GM23338 (cell line): ENCODE measurements at regions not wholly inside any gene's neighbourhood (a gene's known extent, or its start where the extent isn't known, plus 50 kb on each side); places are given as distances from the start of the nearest gene placed in this dataset.

Experiments
- ATAC-seq: fragments of 200-7000 bp; cut with Tn5 transposase; 3 replicates; pipeline ENCODE4 v1.9.1; 2020
- DNase-seq: peaks from one replicate; pipeline ENCODE4 v3.0.0-alpha.2; 2015; ENCODE audit warnings: low spot score
- H2AFZ ChIP-seq: fragments of 200-600 bp; sonication (generic); 2 replicates; pipeline ENCODE4 v1.8.0; 2016; ENCODE audit warnings: antibody characterized with exemption, mild to moderate bottlenecking, moderate library complexity
- H3F3A ChIP-seq: fragments of 200-600 bp; sonication (generic); replicated peaks from 2 replicates; pipeline ENCODE4 v1.8.0; 2017; ENCODE audit warnings: antibody characterized with exemption, mixed run types, low read depth
- H3K27ac ChIP-seq: fragments of 200-600 bp; sonication (generic); 2 replicates; pipeline ENCODE4 v1.6.1; 2016; ENCODE audit warnings: low read depth
- H3K27me3 ChIP-seq: fragments of 200-600 bp; sonication (generic); 2 replicates; pipeline ENCODE4 v1.8.0; 2016; ENCODE audit warnings: mild to moderate bottlenecking, mixed run types, moderate library complexity; ENCODE audit not compliant: insufficient read depth
- H3K36me3 ChIP-seq: fragments of 200-600 bp; sonication (generic); 2 replicates; pipeline ENCODE4 v1.8.0; 2016; ENCODE audit warnings: mild to moderate bottlenecking; ENCODE audit not compliant: insufficient read depth
- H3K4me1 ChIP-seq: fragments of 200-600 bp; sonication (generic); 2 replicates; pipeline ENCODE4 v1.8.0; 2016; ENCODE audit warnings: mild to moderate bottlenecking, moderate library complexity; ENCODE audit not compliant: insufficient read depth
- H3K4me2 ChIP-seq: fragments of 200-600 bp; sonication (generic); 2 replicates; pipeline ENCODE4 v1.7.1; 2017; ENCODE audit warnings: mixed run types
- H3K4me3 ChIP-seq: fragments of 200-600 bp; sonication (generic); 2 replicates; pipeline ENCODE4 v1.6.1; 2016; ENCODE audit warnings: mixed run types
- H3K79me2 ChIP-seq: fragments of 200-600 bp; sonication (generic); replicated peaks from 2 replicates; pipeline ENCODE4 v1.8.0; 2017; ENCODE audit warnings: mild to moderate bottlenecking; ENCODE audit not compliant: insufficient read depth
- H3K9me2 ChIP-seq: fragments of 200-600 bp; sonication (generic); 2 replicates; pipeline ENCODE4 v1.8.0; 2017; ENCODE audit not compliant: insufficient read depth
- H4K20me1 ChIP-seq: fragments of 200-600 bp; sonication (generic); replicated peaks from 2 replicates; pipeline ENCODE4 v1.8.0; 2017; ENCODE audit warnings: mild to moderate bottlenecking; ENCODE audit not compliant: insufficient read depth
- H3K27ac Mint-ChIP-seq: 2 replicates; pipeline ENCODE4 v1.8.0; 2020; ENCODE audit warnings: inconsistent platforms, mild to moderate bottlenecking, moderate library complexity, mixed read lengths
- H3K27me3 Mint-ChIP-seq: 3 replicates; pipeline ENCODE4 v1.8.0; 2022; ENCODE audit warnings: low read depth, mild to moderate bottlenecking, moderate library complexity, mixed read lengths, inconsistent platforms; ENCODE audit not compliant: insufficient read depth, poor library complexity
- H3K36me3 Mint-ChIP-seq: 3 replicates; pipeline ENCODE4 v1.8.0; 2021; ENCODE audit warnings: low read depth, mild to moderate bottlenecking, inconsistent platforms, moderate library complexity, mixed read lengths
- H3K4me1 Mint-ChIP-seq: 3 replicates; pipeline ENCODE4 v1.8.0; 2020; ENCODE audit warnings: mild to moderate bottlenecking, inconsistent platforms, mixed read lengths
- H3K4me3 Mint-ChIP-seq: 3 replicates; pipeline ENCODE4 v1.8.0; 2021; ENCODE audit warnings: moderate library complexity, mild to moderate bottlenecking, inconsistent platforms, mixed read lengths
- H3K9me3 Mint-ChIP-seq: 3 replicates; pipeline ENCODE4 v1.8.0; 2020; ENCODE audit warnings: moderate library complexity, mild to moderate bottlenecking, inconsistent platforms, mixed read lengths
- CREB1 ChIP-seq: fragments of 250-450 bp; sonication (Bioruptor Pico); IDR thresholded peaks from 2 replicates; pipeline ENCODE4 v1.5.0; 2020; ENCODE audit warnings: low read depth, mild to moderate bottlenecking, moderate library complexity
- EZH2 ChIP-seq: fragments of 200-600 bp; sonication (generic); IDR thresholded peaks from one replicate; pipeline ENCODE4 v1.8.0; 2017; ENCODE audit warnings: antibody characterized with exemption, mild to moderate bottlenecking, low read depth; ENCODE audit not compliant: unreplicated experiment
- EZH2phosphoT487 ChIP-seq: fragments of 200-600 bp; sonication (generic); IDR thresholded peaks from one replicate; pipeline ENCODE4 v1.8.1; 2018; ENCODE audit warnings: antibody characterized with exemption; ENCODE audit not compliant: unreplicated experiment
- JUNB ChIP-seq: IDR thresholded peaks from one replicate; pipeline ENCODE4 v1.6.1; 2016; ENCODE audit warnings: antibody characterized with exemption; ENCODE audit not compliant: unreplicated experiment
- NANOG ChIP-seq: IDR thresholded peaks from 2 replicates; pipeline ENCODE4 v1.6.1; 2016; ENCODE audit warnings: antibody characterized with exemption, borderline replicate concordance
- POLR2AphosphoS5 ChIP-seq: IDR thresholded peaks from 2 replicates; pipeline ENCODE4 v1.6.1; 2016; ENCODE audit warnings: antibody characterized with exemption, low read depth
- STAT1 ChIP-seq: IDR thresholded peaks from one replicate; pipeline ENCODE4 v1.6.1; 2016; ENCODE audit warnings: antibody characterized with exemption; ENCODE audit not compliant: unreplicated experiment
- ZNF331 ChIP-seq: fragments of 250-450 bp; sonication (Bioruptor Pico); IDR thresholded peaks from 2 replicates; pipeline ENCODE4 v1.5.0; 2020; ENCODE audit warnings: low read depth, mild to moderate bottlenecking, moderate library complexity
- TF ChIP-seq, protein P1 (sequence below), 2 experiments: fragments of 200-600 bp in 1 of 2; sonication (generic) in 1 of 2; conservative IDR thresholded peaks; 2 replicates each; pipeline versions ENCODE4 v1.5.1 to v1.6.1; 2016 to 2017; ENCODE audit warnings: antibody characterized with exemption in 2 of 2, low read depth in 2 of 2, mild to moderate bottlenecking in 2 of 2, moderate library complexity in 1 of 2
- TF ChIP-seq, protein P2 (sequence below): fragments of 250-450 bp; sonication (Bioruptor Pico); IDR thresholded peaks from 2 replicates; pipeline ENCODE4 v1.5.0; 2020; ENCODE audit warnings: mild to moderate bottlenecking, moderate library complexity
- TF ChIP-seq, protein P3 (sequence below): IDR thresholded peaks from one replicate; pipeline ENCODE4 v1.6.1; 2018; ENCODE audit warnings: antibody characterized with exemption; ENCODE audit not compliant: unreplicated experiment
- TF ChIP-seq, protein P4 (sequence below): IDR thresholded peaks from 2 replicates; pipeline ENCODE4 v1.6.1; 2016; ENCODE audit warnings: antibody characterized with exemption

DNA sequence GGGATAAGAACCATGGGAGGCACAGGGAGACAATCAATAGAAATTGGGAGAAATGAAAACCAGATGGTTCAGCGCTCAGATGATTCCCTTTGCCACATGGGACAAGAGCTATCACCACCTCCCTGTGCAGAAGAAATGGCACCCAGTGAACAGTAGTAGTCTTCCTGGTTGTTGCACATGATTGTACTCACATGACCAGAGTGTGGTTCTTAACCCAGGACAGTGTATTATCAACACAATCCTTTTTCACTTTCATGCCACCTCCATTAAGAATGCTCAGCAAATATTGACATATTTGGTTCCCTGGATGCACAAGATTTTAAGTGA is 149.0 kb upstream of the SH3BP4 start:
- Mint-ChIP-seq H3K9me3 (peaks cover 17% of the 10 kb centered on the region; the same call in 2 of the 3 replicates), H3K4me1 (peaks cover 4% of the 10 kb centered on the region; the same call in 2 of the 3 replicates), H3K27me3 (peaks cover 4% of the 10 kb centered on the region), H3K27ac (no peak overlapping the region), H3K4me3 (no peak overlapping the region), H3K36me3 (0 out of 3 replicates have a peak, but pooled peaks cover 2% of the 10 kb centered on the region)
- H2AFZ ChIP-seq, result no peak overlapping the region
- H3K27ac ChIP-seq, result no peak overlapping the region
- TF ChIP-seq, protein P1, sequence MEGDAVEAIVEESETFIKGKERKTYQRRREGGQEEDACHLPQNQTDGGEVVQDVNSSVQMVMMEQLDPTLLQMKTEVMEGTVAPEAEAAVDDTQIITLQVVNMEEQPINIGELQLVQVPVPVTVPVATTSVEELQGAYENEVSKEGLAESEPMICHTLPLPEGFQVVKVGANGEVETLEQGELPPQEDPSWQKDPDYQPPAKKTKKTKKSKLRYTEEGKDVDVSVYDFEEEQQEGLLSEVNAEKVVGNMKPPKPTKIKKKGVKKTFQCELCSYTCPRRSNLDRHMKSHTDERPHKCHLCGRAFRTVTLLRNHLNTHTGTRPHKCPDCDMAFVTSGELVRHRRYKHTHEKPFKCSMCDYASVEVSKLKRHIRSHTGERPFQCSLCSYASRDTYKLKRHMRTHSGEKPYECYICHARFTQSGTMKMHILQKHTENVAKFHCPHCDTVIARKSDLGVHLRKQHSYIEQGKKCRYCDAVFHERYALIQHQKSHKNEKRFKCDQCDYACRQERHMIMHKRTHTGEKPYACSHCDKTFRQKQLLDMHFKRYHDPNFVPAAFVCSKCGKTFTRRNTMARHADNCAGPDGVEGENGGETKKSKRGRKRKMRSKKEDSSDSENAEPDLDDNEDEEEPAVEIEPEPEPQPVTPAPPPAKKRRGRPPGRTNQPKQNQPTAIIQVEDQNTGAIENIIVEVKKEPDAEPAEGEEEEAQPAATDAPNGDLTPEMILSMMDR (conservative IDR thresholded peaks at IDR 0.05; ENCODE audit: low read depth in 2 of 2), result no peak
- TF ChIP-seq POLR2AphosphoS5, result no peak
- no peak for TF ChIP-seq CREB1
- TF ChIP-seq, protein P2, sequence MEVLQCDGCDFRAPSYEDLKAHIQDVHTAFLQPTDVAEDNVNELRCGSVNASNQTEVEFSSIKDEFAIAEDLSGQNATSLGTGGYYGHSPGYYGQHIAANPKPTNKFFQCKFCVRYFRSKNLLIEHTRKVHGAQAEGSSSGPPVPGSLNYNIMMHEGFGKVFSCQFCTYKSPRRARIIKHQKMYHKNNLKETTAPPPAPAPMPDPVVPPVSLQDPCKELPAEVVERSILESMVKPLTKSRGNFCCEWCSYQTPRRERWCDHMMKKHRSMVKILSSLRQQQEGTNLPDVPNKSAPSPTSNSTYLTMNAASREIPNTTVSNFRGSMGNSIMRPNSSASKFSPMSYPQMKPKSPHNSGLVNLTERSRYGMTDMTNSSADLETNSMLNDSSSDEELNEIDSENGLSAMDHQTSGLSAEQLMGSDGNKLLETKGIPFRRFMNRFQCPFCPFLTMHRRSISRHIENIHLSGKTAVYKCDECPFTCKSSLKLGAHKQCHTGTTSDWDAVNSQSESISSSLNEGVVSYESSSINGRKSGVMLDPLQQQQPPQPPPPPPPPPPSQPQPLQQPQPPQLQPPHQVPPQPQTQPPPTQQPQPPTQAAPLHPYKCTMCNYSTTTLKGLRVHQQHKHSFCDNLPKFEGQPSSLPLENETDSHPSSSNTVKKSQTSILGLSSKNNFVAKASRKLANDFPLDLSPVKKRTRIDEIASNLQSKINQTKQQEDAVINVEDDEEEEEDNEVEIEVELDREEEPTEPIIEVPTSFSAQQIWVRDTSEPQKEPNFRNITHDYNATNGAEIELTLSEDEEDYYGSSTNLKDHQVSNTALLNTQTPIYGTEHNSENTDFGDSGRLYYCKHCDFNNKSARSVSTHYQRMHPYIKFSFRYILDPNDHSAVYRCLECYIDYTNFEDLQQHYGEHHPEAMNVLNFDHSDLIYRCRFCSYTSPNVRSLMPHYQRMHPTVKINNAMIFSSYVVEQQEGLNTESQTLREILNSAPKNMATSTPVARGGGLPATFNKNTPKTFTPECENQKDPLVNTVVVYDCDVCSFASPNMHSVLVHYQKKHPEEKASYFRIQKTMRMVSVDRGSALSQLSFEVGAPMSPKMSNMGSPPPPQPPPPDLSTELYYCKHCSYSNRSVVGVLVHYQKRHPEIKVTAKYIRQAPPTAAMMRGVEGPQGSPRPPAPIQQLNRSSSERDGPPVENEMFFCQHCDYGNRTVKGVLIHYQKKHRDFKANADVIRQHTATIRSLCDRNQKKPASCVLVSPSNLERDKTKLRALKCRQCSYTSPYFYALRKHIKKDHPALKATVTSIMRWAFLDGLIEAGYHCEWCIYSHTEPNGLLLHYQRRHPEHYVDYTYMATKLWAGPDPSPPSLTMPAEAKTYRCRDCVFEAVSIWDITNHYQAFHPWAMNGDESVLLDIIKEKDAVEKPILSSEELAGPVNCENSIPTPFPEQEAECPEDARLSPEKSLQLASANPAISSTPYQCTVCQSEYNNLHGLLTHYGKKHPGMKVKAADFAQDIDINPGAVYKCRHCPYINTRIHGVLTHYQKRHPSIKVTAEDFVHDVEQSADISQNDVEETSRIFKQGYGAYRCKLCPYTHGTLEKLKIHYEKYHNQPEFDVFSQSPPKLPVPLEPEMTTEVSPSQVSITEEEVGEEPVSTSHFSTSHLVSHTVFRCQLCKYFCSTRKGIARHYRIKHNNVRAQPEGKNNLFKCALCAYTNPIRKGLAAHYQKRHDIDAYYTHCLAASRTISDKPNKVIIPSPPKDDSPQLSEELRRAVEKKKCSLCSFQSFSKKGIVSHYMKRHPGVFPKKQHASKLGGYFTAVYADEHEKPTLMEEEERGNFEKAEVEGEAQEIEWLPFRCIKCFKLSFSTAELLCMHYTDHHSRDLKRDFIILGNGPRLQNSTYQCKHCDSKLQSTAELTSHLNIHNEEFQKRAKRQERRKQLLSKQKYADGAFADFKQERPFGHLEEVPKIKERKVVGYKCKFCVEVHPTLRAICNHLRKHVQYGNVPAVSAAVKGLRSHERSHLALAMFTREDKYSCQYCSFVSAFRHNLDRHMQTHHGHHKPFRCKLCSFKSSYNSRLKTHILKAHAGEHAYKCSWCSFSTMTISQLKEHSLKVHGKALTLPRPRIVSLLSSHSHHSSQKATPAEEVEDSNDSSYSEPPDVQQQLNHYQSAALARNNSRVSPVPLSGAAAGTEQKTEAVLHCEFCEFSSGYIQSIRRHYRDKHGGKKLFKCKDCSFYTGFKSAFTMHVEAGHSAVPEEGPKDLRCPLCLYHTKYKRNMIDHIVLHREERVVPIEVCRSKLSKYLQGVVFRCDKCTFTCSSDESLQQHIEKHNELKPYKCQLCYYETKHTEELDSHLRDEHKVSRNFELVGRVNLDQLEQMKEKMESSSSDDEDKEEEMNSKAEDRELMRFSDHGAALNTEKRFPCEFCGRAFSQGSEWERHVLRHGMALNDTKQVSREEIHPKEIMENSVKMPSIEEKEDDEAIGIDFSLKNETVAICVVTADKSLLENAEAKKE, result no peak
- TF ChIP-seq NANOG, result no peak
- no peak for TF ChIP-seq EZH2
- no peak for TF ChIP-seq ZNF331 (CRISPR knock-in tag)
- no peak for TF ChIP-seq STAT1
- TF ChIP-seq, protein P3, sequence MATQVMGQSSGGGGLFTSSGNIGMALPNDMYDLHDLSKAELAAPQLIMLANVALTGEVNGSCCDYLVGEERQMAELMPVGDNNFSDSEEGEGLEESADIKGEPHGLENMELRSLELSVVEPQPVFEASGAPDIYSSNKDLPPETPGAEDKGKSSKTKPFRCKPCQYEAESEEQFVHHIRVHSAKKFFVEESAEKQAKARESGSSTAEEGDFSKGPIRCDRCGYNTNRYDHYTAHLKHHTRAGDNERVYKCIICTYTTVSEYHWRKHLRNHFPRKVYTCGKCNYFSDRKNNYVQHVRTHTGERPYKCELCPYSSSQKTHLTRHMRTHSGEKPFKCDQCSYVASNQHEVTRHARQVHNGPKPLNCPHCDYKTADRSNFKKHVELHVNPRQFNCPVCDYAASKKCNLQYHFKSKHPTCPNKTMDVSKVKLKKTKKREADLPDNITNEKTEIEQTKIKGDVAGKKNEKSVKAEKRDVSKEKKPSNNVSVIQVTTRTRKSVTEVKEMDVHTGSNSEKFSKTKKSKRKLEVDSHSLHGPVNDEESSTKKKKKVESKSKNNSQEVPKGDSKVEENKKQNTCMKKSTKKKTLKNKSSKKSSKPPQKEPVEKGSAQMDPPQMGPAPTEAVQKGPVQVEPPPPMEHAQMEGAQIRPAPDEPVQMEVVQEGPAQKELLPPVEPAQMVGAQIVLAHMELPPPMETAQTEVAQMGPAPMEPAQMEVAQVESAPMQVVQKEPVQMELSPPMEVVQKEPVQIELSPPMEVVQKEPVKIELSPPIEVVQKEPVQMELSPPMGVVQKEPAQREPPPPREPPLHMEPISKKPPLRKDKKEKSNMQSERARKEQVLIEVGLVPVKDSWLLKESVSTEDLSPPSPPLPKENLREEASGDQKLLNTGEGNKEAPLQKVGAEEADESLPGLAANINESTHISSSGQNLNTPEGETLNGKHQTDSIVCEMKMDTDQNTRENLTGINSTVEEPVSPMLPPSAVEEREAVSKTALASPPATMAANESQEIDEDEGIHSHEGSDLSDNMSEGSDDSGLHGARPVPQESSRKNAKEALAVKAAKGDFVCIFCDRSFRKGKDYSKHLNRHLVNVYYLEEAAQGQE, result no peak
- no peak for TF ChIP-seq EZH2phosphoT487
- TF ChIP-seq, protein P4, sequence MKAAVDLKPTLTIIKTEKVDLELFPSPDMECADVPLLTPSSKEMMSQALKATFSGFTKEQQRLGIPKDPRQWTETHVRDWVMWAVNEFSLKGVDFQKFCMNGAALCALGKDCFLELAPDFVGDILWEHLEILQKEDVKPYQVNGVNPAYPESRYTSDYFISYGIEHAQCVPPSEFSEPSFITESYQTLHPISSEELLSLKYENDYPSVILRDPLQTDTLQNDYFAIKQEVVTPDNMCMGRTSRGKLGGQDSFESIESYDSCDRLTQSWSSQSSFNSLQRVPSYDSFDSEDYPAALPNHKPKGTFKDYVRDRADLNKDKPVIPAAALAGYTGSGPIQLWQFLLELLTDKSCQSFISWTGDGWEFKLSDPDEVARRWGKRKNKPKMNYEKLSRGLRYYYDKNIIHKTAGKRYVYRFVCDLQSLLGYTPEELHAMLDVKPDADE, result no peak
- no peak for TF ChIP-seq JUNB
- no peaks in the 10 kb centered on the region for H4K20me1 ChIP-seq
- H3K4me2 ChIP-seq, result no peak overlapping the region
- no peaks in the 10 kb centered on the region for H3K4me1 ChIP-seq
- H3K36me3 ChIP-seq, result 0 out of 2 replicates have a peak, but pooled peaks cover 3% of the 10 kb centered on the region
- no peaks in the 10 kb centered on the region for H3K27me3 ChIP-seq
- H3K4me3 ChIP-seq, result no peak overlapping the region
- H3K79me2 ChIP-seq, result no peaks in the 10 kb centered on the region
- H3F3A ChIP-seq, result no peaks in the 10 kb centered on the region
- no peak for DNase-seq
- ATAC-seq, result no peak
- H3K9me2 ChIP-seq, result 0 out of 2 replicates have a peak, but pooled peaks cover 6% of the 10 kb centered on the region
